NCI-H2107 (cell line): ENCODE measurements at regions not wholly inside any gene's neighbourhood (a gene's known extent, or its start where the extent isn't known, plus 50 kb on each side); places are given as distances from the start of the nearest gene placed in this dataset.

ENCODE experiments used
- DNase-seq: peaks from one replicate; lab custom pipeline; 2025; lab: John Stamatoyannopoulos, UW

DNA sequence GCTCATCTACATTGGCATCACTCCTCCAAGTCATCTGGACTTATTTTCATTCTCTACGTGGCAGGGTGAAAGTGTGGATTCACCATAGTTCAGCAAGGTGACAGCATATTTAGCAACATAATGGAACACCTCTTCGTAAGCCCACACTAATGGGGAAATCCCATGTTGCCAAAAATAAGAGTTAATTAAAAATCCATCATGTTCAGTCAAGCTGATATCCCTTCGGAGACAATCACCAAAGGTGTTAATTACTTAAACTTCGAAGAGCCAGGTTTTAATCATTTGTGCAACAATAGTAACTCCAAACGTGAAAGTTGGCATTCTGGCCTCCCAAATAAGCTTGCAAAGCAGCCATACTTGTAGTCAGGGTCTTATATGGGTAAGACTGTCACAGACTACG lies 242.9 kb downstream of the NSG2 start:
- no peak for DNase-seq

DNA sequence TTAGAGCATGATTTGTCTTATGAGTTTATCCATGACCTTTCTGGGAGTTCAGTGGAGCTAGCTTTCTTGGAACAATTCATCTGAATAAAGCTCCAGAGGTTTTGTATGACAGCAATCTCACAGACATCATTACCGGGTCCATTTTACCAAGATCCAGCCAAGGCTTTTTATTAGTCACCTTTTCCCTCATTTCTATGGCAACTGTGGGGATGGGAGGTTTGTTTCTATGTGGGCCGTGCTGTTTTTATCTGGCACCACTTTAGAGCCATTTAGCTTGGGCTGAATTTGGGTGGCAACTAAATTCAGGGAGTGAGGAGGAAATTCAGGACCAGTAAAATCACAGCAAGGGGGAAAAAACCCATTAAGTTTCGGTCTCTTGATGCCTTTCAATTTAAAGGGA lies 245.7 kb downstream of the NSG2 start:
- no peak for DNase-seq

DNA sequence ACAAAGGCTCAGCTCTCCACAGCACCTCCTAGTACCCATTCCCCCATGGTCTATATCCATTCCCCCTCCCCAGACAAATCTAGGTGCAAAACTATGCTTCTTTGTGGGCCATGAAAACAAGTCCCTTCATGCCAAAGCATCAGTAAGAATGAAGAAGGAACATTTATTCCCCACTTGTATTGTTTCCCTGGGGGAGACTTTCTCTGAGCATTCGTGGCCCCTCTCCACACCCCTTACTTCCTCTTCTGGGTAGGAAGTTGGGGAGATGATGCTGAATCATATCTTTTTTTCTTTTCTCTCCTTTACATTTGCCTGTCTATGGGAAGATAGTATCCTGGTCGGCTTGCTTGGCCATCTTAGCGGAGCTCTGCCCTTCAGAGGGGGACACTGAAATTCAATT lies 246.8 kb downstream of the NSG2 start:
- no peak for DNase-seq

DNA sequence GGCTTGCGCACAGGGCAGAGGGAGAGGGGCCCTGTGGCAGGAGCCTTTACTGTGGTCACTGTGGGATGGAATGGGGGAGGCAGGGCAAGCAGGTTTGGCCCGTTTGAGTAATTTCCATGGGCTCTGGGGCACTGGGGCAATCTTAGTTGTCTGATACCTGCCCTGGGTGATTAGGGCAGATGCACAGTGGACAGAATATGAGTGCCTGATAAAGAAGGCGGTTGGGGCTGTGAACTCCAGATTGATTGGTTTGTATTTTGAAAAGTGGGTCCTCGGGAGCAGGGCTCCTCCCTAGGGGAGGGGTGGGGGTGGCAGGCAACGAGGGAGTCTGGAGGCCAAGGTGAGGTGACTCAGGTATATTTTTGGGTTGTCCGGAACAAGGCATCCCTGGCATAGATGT lies 247.5 kb downstream of the NSG2 start:
- DNase-seq = no peak

DNA sequence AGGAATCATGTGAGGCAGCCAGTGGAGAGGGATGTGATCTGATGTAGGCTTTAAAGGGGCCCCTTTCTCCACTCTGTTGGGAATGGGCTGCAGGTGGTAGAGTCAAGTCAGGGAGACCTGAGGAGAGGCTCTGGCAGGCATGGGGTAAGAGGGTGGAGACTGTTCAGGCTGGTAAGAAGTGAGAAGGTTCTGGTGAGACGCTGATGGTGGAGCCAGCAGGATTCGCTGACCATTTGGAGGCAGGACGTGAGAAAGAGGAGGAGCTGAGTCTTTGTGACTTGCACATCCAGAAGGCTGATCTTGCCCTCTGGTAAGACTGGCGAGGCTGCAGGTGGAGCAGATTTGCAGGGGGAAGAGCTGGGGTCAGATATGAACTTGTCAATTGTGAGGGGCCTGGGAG lies 248.0 kb downstream of the NSG2 start:
- DNase-seq = no peak

DNA sequence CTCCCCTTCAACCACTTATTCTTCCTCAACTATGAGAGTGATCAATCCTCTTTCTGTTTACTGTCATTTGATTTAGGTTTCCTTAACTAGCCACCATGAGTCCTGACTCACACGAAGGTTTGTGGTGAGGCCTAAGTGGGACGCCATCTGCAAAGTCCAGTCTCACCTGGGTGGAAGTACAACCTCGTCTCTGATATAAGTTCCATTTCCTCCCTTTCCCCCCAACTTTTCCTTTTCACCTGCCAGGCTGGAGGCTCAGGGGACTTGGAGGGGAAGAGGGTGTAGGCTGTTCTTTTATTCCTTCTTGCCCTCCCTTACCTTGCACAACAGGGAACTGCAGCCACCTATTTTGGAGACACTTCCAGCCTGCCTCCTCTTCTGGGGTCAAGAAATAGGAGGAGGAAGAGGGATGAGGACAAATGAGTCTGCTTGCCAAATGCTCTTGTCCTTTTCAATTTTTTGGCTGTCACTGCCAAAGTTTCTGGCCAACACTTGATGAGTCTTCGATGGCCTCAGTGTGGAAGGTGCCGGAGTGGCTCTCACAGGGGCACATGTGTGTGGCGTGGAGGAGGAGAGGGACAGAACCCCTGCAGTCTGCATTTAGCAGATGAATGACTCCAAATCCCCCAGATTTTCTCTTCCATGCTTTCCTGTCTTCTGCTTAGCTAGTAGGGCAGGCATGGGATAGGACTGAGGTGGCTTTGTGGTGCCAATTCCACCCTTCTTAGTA lies 249.6 kb downstream of the NSG2 start:
- no peak for DNase-seq

DNA sequence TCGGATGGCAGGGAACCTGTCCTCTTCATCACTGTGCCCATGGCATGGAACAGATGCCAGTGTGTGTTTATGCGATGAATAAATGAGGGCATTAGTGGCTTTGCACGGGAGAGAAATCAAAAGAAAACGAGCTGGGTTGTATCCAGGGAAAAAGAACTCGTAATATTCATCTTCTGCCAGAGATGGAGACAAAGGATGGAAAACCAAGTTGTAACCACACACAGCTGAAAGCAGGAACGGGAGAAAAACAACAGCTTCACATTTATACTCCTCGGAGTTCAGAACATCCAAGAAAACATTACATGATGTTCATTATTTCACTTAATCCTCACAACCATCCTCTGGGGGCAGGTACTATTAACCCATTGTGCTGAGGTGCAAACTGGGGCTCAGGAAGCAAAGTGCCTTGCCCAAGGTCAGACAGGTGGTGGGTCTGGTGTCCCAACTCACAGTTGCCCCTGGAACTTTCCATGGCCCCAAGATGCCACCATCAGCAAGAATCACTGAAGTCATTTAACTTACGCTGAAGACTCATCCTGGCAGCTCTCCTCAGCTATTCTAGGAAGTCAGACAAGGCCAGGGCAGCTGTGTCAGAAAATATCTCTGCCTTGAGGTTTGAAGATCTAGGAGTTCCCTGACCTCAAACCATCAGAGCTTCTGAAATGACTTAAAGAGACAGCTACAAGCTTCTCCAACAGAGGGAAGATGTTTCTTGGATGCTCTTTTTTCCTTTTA lies 250.4 kb downstream of the NSG2 start:
- DNase-seq = no peak

DNA sequence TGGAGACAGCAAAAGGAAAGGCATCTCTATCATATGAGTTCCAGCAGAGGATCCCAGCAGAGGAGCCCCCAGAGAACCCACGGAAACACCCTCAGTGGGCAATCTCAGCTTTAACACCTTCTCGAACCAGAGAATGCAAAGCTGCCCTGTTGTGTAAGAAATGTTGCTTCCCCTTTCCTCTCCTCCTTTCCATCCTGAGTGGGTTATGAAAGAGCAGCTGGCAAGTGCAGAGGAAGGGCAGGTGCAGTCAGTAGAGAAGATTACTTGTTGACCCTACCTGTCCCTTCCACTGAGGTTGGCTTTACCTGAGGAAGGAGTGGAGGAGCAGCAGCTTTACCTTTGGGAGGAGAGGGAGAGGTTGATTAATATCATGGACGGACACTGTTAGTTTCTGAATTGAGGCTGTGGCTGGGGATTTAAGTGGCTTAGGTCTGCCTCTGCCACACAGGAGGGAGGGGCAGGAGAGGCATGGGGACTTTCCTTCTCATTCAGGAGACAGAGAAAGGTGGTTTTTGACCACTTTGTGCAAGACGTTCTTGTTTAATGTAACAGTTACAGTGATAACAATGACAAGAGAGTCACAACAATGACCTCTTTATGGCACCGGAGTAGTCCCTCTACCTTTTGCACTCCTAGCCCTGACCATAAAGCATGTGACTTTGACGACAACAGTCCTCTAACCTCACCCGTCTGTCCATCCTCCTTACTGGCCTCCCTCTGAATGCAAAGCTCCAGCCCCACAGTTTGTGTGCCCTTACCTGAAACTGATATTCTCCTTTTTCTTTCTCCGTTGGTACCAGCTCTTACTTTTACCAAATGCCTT lies 254.8 kb downstream of the NSG2 start:
- no peak for DNase-seq

DNA sequence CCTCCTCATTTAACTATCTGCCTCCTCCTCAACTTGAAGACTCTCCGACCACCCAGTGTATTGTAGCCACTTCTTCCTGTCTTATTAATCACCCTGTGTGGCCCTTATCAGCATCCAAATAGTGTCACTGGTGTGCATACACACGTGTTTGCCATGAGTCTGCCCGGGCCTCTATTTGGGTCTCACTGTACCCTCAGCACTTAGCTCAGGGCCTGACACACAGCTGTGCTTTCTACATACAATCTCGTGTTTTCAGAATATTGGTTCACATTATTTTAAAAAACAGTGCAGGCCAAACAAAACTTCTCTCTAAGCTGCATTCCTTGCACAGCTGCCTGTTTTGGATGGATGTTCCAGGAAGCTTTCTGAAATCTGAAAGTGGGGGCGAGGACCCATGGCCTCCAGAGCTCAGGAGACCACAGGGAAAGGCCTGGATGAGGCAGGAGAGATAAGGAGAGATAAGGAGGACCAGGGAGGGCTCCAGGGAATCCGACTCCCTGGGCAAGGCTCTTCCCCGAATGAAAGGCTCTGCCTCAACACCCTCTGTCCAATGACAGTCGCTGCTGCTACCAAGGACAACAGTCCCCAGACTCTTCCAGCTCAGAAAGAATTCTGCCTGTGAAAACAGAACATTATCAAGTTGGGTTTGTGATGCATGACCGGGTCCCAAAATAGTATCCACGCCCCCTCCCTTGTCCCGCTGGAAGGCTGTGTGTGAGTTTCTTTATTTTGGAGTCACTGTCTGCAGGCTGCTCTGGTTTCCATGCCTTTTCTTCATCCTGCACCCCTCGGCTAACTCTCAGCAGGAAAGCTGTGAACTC lies 255.6 kb downstream of the NSG2 start:
- no peak for DNase-seq

DNA sequence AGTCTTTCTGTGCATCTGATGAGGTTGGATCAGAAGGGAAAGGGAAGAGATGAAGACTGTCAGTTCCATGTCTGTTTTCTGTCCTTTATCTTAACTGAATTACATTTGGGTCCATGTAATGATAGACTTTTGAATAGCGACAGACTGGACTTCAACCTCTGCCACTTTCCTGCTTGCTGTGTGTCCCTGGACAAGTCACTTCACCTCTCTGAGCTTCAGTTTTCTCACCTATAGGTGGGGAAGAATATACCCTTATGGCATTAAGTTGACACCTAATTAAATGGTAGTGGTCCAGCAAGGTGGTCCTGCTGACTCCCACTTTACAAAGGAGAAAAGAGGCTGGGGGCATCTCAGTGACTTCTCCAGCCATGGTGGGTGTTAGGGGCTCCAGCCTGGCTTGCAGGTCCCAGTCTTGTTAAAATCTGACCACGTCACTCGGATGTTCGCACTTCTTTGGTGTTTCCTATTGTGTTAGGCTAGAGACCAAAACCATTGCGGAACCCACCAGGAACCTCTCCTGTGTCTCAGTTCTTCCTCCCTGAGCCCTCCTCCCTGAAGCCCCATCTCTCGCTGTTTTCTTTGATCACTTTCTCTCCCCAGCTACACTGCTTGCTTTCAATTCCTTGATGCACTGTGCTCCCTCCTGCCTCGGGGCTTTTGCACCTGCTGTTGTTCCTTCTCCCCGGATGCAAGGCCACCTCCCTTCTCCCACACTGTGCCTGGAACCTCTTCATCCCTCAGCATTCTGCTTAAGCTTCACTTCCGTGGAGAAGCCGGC lies 256.5 kb downstream of the NSG2 start:
- DNase-seq = no peak

DNA sequence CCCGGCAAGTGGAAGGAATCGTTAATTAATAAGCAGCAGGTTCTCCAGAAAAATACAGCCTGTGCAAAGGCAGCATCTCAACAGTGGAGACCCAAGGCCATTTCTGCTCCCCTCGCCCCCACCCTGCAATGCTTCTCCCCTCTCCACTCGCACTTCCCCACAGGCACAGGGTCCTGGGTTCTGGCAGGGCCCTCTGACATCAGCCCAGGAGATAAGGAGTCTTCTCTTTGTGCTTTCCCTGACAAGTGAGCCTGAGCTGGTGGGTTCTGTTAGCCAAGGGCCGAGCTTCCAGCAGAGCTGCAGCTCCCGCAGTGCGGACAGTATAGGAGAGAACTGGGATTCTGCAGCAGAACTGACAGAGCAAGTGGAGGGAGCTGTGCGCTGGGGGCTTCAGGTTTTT lies 257.5 kb downstream of the NSG2 start:
- no peak for DNase-seq

DNA sequence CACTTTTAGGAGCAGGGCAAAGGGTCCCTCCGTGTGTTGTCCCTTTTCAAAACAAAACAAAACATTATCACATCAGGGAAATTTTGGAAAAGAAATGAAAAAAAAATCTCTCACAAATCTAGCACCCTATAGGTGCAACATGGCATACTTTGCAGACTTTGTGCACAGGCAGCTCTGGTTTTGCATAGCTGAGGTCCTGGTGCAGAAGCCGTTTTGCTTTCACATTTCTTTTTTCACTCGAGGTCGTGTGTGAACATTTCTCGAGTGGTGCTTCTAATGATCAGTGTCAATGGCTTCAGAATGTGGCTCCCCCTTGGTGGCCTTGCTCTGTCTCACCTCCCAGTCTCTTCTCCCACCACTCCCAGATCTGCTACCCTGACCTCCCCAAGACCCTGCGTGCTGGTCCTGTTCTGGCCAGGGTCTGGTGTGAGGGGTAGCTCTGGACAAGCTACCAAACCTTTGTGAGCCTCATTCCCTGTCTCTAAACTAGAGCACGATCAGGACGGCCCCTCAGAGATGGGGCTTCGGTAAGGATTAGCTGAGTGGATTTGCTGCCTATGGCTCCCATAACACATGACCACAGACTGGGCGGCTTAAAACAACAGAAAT lies 258.0 kb downstream of the NSG2 start:
- DNase-seq = no peak

DNA sequence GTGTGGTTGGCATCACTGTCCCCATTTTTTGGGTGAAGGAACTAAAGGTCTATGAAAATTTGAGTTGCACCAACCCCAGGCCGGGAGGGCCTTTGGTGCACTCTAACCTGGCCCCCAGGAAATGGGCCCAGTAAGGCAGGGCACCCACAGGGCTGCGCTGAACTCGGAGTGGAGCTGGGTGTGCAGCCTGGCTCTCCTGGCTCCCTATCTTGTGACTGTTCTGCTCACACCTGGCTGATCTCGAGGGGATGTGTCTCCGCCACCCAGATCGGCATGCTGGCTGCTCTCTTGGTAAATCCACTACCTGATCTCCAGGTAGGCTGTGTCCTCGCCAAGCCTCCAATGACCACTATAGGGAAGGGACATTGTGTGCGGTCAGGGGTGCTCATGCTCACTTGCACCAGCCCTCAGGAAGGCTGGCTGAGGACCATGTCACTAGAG lies 259.8 kb downstream of the NSG2 start:
- DNase-seq = no peak

DNA sequence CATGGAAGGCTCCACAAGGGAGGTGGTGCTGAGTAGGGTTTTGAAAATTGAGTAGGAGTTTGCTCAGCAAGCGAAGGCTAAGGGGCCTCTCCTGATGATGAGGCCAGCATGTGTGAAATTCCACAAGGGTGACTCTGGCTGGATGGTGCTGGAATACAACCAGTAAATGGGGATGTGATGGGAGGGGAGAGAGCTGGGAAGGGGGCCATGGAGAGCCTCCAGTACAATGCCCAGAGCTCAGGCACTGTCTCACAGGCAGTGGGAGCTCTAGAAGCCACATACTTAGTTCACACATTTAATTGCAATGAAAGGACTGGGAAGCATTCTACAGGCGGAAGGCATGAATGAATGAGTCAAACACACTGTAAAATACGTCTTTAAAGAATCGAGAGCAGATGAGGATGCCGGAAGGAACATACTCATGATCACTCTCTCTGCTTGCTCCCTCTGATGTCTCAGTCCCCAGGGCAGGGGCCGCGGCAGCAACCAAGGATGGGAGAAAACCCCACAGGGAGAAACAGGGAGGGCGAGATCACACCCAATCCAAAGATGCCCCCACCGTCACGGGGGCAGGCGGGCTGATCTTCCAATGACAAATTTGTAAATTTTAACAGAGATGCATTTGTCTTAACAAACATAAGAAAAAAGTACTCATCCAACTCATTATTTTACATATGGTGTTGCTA lies 261.0 kb downstream of the NSG2 start:
- DNase-seq = no peak

DNA sequence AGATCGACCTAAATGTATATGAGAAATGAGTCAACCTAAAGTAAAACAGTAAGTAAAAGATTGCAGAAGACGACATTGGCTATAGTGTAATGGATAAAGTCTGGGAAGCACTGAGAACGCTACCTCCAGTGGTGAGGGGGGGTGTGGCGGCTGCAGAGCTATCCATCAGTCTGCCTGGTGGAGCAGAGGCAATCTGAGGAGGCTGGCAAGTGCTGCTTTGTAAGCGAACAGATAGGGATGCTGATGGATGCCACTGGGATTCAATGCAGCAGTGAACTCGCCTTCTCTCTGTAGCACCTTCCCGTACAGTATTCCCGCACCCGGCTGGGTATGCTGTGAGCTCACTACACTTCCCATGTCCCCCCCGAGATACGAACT lies 261.5 kb downstream of the NSG2 start:
- DNase-seq = no peak

DNA sequence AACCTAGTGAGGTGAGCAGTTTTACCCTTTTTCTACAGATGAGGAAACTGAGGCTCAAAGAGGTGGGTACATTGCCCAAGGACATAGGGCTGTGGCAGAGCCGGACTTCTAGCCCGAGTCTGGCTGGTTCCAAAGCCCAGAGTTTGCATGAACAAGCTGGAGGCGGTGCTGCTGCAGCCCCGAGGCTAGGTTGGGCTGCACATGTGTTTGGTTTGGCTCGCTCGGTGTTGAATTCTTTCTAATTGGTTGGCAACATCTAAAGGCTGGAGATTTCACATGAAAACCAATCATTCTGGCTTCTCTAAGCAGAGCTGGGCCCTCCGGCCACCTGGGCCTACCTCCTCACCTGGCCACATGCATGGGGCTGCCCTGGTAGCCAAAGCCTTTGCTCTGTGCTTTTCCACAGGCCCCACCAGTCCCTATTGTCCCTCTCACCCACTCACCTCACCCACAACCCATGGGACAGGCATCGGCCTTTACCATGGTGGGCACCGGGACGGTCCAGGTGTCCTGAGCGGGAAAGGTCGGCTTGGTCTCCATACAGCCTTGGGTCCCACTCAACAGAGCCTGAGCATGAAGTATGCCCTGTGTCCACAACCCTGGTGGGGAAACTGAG lies 262.3 kb downstream of the NSG2 start:
- DNase-seq = no peak

DNA sequence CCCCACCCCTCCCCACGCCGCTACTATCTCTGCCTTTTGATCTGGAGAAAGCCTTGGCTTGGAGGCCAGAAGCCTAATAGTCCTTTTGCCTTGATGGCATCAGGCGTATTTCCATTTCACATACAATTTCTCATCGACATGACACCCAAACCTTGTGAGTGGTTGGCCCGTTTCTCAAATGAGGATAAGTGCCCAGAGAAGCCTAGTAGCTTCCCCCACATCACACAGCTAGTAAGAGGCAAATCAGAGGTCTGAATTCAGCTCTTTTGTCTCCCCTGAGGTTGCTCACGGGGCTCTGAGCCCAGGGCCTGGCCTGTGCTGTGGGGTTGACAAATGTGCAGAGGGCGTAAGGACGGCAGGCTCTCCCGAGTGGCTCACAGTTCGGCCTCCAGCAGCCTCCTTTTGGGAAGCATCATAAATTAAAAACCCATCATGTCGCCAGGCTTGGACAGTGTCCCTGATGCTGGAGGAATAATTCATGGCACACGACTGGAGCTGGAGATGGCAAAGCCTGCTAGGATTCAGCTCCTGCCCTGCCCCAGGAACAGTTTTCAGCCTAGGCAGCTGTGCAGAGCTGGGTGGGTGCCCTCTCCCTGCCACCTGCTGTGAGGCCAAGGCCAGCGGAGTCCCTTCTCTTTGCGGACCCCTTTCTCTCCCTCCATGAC lies 263.8 kb downstream of the NSG2 start:
- DNase-seq = no peak

DNA sequence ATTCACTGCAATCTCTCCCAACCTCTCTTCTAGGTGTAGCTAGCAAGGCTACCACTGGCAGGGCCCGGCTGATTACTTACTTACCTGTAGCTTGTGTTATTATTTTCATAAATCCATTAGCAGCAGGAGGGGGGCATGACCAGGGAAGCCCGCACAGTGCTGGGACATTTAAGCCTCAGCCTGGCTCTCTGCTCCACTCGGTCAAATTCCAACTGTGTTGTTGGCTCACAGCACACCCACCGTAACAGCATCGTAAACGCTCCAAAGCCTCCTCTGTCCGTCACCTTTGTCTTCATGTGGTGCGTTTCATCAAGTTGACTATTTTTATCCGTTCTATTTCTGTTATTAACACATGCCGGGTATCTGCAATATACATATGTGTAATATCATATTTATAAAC lies 264.7 kb downstream of the NSG2 start:
- DNase-seq = no peak

DNA sequence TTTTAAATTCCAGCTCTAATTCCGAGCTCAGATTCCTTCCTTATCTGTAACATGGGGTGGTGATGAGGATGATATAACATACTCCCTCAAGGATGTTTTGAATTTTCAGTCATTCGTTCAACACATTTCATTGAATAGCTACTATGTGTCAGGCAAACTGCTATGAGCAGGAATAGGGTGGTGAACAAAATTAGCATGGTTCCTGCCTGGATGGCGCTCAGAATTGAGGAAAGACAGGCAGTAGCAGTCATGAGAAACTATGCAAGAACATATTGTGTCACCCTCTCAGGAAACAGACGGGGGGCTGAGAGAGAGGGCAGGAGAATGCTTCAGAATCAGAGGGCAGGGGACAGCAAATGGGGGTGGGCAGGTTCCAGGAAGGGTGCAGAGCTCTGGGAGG lies 265.2 kb downstream of the NSG2 start:
- DNase-seq = no peak
